SK-N-MC (cell line): ENCODE measurements at regions not wholly inside any gene's neighbourhood (a gene's known extent, or its start where the extent isn't known, plus 50 kb on each side); places are given as distances from the start of the nearest gene placed in this dataset.
A peak's percentile ranks its signal among the peaks of the same experiment; 100 is the strongest.

Experiments used
- DNase-seq: peaks from one replicate; pipeline ENCODE4 v3.0.0-alpha.2; 2011; ENCODE audit warnings: low read depth, low spot score
- H3K27ac ChIP-seq: fragments of 200-600 bp; sonication (generic); 2 replicates; pipeline ENCODE4 v1.5.1; 2016; ENCODE audit warnings: mixed run types
- H3K36me3 ChIP-seq: fragments of 200-600 bp; sonication (generic); 2 replicates; pipeline ENCODE4 v1.6.1; 2017; ENCODE audit warnings: antibody characterized with exemption, low read length, mixed read lengths; ENCODE audit not compliant: insufficient read depth
- H3K4me3 ChIP-seq: fragments of 200-600 bp; sonication (generic); 2 replicates; pipeline ENCODE4 v1.5.1; 2016
- H3K9ac ChIP-seq: fragments of 200-600 bp; sonication (generic); 2 replicates; pipeline ENCODE4 v1.8.0; 2017; ENCODE audit warnings: mixed run types, mixed read lengths; ENCODE audit not compliant: insufficient read length
- H3K9me3 ChIP-seq: fragments of 200-600 bp; sonication (generic); 2 replicates; pipeline ENCODE4 v1.6.1; 2017; ENCODE audit warnings: low read depth, mild to moderate bottlenecking, antibody characterized with exemption, low read length, moderate library complexity, mixed read lengths
- EZH2 ChIP-seq: fragments of 200-600 bp; sonication (generic); IDR thresholded peaks from one replicate; pipeline ENCODE4 v1.6.1; 2017; ENCODE audit warnings: antibody characterized with exemption
- FOXP2 ChIP-seq: optimal IDR thresholded peaks from 2 replicates; pipeline ENCODE3; 2011; ENCODE audit warnings: mild to moderate bottlenecking, moderate library complexity; ENCODE audit not compliant: insufficient read depth; ENCODE audit errors: extremely low read length, control extremely low read depth
- POLR2AphosphoS5 ChIP-seq: IDR thresholded peaks from 2 replicates; pipeline ENCODE4 v1.6.1; 2012; ENCODE audit warnings: mild to moderate bottlenecking, low read depth, low read length, borderline replicate concordance

- Histone ChIP-seq H3K9ac (no peak overlapping the region), H3K4me3 (no peak overlapping the region), H3K9me3 (no peaks in the 10 kb centered on the region), H3K36me3 (no peaks in the 10 kb centered on the region), H3K27ac (no peak overlapping the region)
- TF ChIP-seq EZH2 (no peak), FOXP2 (no peak), POLR2AphosphoS5 (no peak)
- no peak for DNase-seq
These were observed 325.4 kb upstream of the SMIM31 start for GRCh38 chr4:164428561-164428960.

GRCh38 chr4:164438321-164438720 is 315.6 kb upstream of the SMIM31 start:
- no peak for TF ChIP-seq EZH2
- no peak for TF ChIP-seq POLR2AphosphoS5
- no peak for TF ChIP-seq FOXP2
- no peak for DNase-seq

DNA sequence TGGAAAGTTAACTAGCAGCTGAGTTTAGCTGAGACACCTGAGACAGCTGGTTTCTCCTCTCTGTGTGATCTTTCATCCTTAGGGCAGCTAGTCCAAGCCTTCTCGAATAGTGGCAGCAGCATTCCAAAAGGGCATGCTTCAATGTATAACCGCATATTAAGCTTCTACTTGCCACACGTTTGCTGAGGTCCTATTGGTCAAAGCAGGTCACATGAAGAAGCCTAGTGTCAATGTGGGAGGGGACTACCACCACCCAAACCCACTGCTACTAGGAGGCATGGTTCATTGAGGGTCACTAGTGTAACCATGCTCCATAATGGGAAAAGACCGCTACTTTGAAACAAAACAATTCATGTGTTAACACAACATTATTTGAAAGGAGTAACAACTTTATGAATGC is 314.9 kb upstream of the SMIM31 start:
- no peak for DNase-seq
- TF ChIP-seq FOXP2 (no peak), POLR2AphosphoS5 (no peak), EZH2 (no peak)
- no peak overlapping the region for H3K27ac ChIP-seq
- no peak overlapping the region for H3K9ac ChIP-seq
- H3K36me3 ChIP-seq: no peaks in the 10 kb centered on the region
- H3K4me3 ChIP-seq: no peak overlapping the region
- H3K9me3 ChIP-seq: no peaks in the 10 kb centered on the region

More at GRCh38 chr4:164438321-164438720, 315.6 kb upstream of the SMIM31 start:
- H3K4me3 ChIP-seq: no peak overlapping the region
- no peaks in the 10 kb centered on the region for H3K9me3 ChIP-seq
- no peak overlapping the region for H3K9ac ChIP-seq
- H3K27ac ChIP-seq: peak overlapping the region; percentile 71; the same call in 1 of the 2 replicates
- H3K36me3 ChIP-seq: no peaks in the 10 kb centered on the region

- DNase-seq: no peak
- no peak for TF ChIP-seq FOXP2
- no peak for TF ChIP-seq POLR2AphosphoS5
- TF ChIP-seq EZH2: no peak
- Histone ChIP-seq H3K4me3 (peak overlapping the region; percentile 68; the same call in 1 of the 2 replicates), H3K36me3 (no peaks in the 10 kb centered on the region), H3K27ac (peak overlapping the region; percentile 95), H3K9ac (peak overlapping the region; percentile 49), H3K9me3 (no peaks in the 10 kb centered on the region)
These were observed 313.7 kb upstream of the SMIM31 start for GRCh38 chr4:164440199-164440598.

- peak overlapping the region; percentile 95 for H3K27ac ChIP-seq
- TF ChIP-seq POLR2AphosphoS5: peak; percentile 26; the same call in 1 of the 2 replicates
- TF ChIP-seq FOXP2: no peak
These were observed 312.8 kb upstream of the SMIM31 start for GRCh38 chr4:164441109-164441508.

GRCh38 chr4:164442180-164442579 is 311.8 kb upstream of the SMIM31 start:
- Histone ChIP-seq H3K9ac (peak overlapping the region; percentile 57), H3K36me3 (no peaks in the 10 kb centered on the region), H3K4me3 (peak overlapping the region; percentile 68), H3K27ac (peak overlapping the region; percentile 95), H3K9me3 (no peaks in the 10 kb centered on the region)
- no peak for TF ChIP-seq EZH2
- peak; percentile 77 for DNase-seq

More at GRCh38 chr4:164441109-164441508, 312.8 kb upstream of the SMIM31 start:
- no peak for DNase-seq
- Histone ChIP-seq H3K9ac (peak overlapping the region; percentile 57), H3K36me3 (no peaks in the 10 kb centered on the region), H3K9me3 (no peaks in the 10 kb centered on the region), H3K4me3 (peak overlapping the region; percentile 68)

DNA sequence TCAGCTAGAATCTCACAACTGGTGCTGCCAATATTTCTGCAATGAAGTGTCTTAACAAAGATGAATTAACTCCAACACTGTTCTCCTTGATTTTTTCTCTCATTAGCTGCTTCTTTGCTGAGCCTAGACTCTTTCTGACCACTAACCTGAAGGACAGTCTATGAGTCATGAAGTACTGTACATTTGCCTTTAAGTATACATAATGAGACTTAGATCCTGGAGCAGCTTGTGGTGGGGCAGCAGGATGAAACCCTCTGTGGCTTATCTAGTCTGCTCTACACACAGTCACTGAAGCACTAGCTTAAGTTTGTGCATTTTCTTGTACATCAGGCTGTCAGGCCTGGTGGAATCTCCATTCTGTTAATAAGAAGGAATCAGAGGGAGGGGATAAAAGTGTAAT is 307.4 kb upstream of the SMIM31 start:
- no peak for TF ChIP-seq POLR2AphosphoS5
- no peak for TF ChIP-seq FOXP2
- TF ChIP-seq EZH2: no peak
- Histone ChIP-seq H3K36me3 (no peaks in the 10 kb centered on the region), H3K4me3 (no peak overlapping the region), H3K9ac (no peak overlapping the region), H3K27ac (no peak overlapping the region), H3K9me3 (no peaks in the 10 kb centered on the region)
- no peak for DNase-seq

- TF ChIP-seq POLR2AphosphoS5 (no peak), EZH2 (no peak), FOXP2 (no peak)
- H3K9ac ChIP-seq: no peak overlapping the region
- H3K27ac ChIP-seq: no peak overlapping the region
- no peak overlapping the region for H3K4me3 ChIP-seq
- no peaks in the 10 kb centered on the region for H3K9me3 ChIP-seq
- H3K36me3 ChIP-seq: no peaks in the 10 kb centered on the region; the same call in 1 of the 2 replicates
- DNase-seq: no peak
These were observed 292.0 kb upstream of the SMIM31 start for GRCh38 chr4:164461901-164462300.

GRCh38 chr4:164462471-164462870 is 291.5 kb upstream of the SMIM31 start:
- no peaks in the 10 kb centered on the region for H3K9me3 ChIP-seq
- H3K9ac ChIP-seq: no peak overlapping the region
- no peak overlapping the region for H3K4me3 ChIP-seq
- no peak overlapping the region for H3K27ac ChIP-seq
- DNase-seq: no peak
- no peak for TF ChIP-seq FOXP2
- no peak for TF ChIP-seq EZH2
- TF ChIP-seq POLR2AphosphoS5: no peak
- no peaks in the 10 kb centered on the region; the same call in 1 of the 2 replicates for H3K36me3 ChIP-seq

GRCh38 chr4:164464313-164464712 is 289.6 kb upstream of the SMIM31 start:
- TF ChIP-seq FOXP2: no peak
- TF ChIP-seq EZH2: no peak
- no peak for TF ChIP-seq POLR2AphosphoS5

More at GRCh38 chr4:164464313-164464712, 289.6 kb upstream of the SMIM31 start:
- DNase-seq: no peak
- Histone ChIP-seq H3K9ac (no peak overlapping the region), H3K36me3 (no peaks in the 10 kb centered on the region; the same call in 1 of the 2 replicates), H3K9me3 (no peaks in the 10 kb centered on the region), H3K4me3 (no peak overlapping the region), H3K27ac (no peak overlapping the region)
